ENCODE measurements at regions not wholly inside any gene's neighbourhood (a gene's known extent, or its start where the extent isn't known, plus 50 kb on each side); places are given as distances from the start of the nearest gene placed in this dataset.
A peak's percentile ranks its signal among the peaks of the same experiment; 100 is the strongest.

DNA sequence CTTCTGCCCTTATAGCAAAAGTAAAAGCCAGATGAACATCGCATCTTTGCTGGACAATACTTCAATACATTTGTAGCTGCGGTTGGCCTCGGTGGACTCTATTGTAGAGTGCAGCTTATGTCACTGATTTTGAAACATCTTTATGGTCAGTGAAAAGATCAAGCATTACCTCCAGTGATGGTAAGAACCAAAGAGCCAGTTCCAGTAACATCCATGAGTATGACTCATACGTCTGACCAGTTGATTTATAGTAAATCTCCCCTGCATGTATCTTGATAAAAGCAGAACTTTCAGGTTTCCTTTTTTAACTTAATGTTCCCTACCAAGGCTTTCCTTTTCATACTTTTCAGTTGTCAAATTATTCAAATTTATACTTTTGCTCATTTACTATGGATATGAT lies 119.2 kb upstream of the HNRNPA3 start:
- DNase-seq (ENCODE audit: extremely low spot score, insufficient read length, low read depth) (no peak), FAIRE-seq (no peak)

DNA sequence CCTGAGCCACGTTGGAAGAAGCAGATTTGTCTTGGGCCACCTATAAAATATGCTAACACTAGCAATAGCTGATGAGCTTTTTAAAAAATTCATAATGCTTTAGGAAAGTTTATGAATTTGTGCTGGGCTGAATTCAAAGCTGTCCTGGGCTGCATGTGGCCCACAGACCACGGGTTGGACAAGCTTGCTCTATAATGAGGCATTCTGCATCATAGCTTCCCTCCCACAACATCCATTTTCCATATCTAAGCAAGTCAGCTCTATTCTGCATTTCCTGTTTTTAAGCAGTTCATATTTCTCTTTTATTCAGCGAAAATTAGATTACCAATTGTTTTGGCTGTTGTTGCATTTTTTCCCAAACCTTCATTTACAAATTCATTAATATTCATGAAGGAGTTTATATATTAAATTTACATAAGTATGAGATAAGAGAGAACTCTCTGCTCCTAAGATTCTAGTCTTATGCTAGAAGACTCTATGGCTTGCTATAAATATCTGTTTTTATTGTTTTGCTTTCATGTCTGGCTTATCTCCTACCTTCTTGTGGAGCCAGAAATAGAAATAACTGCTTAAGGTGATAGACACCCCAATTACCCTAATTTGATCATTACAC lies 114.5 kb upstream of the HNRNPA3 start:
- DNase-seq (ENCODE audit: extremely low spot score, insufficient read length, low read depth) (no peak), FAIRE-seq (no peak)

DNA sequence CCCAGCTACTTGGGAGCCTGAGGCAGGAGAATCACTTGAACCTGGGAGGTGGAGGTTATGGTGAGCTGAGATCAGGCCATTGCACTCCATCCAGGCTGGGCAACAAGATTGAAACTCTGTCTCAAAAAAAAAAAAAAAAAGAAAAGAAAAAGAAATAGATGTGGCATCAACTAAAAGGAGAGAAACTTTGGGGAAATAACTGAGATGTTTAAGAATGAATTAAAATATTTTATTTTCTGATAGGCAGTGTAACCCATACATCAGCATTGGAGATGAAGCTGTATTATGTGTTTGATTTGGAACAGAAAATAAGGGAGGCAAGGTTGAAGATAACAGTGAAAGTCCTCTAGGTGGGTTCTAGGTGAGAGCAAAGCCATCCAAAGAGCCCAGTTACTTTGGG lies 110.7 kb upstream of the HNRNPA3 start:
- no peak for DNase-seq (ENCODE audit: extremely low spot score, insufficient read length, low read depth)

DNA sequence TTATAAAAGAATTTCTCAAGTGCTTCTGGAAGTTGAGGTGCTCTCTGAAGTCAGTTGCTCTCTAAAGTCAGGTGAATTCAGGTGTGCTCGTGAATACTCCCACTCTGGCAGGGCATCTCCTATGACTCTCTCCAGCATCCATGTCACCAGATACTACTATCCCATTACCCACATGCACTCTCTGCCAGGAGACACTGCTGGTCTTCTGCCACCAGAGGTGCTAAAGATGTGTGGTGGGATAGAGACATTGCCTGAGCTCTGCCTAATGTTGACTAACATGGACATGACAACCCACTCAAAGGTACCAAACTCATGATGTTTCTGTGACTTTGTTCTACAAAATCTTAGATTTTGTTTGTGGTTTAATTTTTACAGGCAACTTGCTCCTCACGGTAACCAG lies 106.4 kb upstream of the HNRNPA3 start:
- DNase-seq (ENCODE audit: extremely low spot score, insufficient read length, low read depth) (no peak), FAIRE-seq (no peak)

More for the DNA sequence above, 110.7 kb upstream of the HNRNPA3 start:
- FAIRE-seq, result no peak

DNA sequence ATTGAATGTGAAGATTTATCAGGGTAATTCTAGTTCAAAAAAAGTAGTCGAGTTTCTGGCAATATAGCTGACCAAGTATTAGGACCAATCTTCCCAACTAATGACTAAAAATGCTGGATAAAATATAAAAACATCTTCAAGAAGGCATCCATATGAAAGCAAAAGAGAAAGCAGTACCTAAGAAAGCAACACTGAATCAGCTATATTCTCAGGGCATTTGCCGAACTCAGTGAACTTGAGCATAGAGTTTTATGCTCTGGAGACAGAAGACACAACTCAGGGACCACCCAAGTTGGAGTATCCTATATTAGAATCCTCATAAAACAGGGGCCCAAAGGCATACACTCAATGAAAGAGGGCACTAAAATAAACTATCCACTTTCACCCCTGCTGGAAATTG lies 103.7 kb upstream of the HNRNPA3 start:
- FAIRE-seq, result no peak
- DNase-seq (ENCODE audit: extremely low spot score, insufficient read length, low read depth), result no peak

DNA sequence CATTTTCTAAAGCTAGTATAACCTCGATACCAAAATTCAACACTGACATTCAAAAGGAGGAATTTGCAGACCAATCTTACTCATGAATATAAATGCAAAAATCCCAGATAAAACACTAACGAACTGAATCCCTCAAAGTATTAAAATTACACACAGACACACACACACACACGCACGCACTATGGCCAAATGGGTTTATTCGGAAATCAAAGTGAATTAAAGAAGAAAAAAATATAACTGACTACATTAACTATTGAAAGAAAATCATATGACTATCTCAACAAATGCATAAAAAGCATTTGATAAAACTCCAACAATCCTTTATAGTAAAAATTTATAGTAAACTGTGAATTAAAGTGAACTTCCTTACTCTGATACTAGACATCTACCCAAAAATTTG lies 97.9 kb upstream of the HNRNPA3 start:
- no peak for DNase-seq (ENCODE audit: extremely low spot score, insufficient read length, low read depth)
- no peak for FAIRE-seq

DNA sequence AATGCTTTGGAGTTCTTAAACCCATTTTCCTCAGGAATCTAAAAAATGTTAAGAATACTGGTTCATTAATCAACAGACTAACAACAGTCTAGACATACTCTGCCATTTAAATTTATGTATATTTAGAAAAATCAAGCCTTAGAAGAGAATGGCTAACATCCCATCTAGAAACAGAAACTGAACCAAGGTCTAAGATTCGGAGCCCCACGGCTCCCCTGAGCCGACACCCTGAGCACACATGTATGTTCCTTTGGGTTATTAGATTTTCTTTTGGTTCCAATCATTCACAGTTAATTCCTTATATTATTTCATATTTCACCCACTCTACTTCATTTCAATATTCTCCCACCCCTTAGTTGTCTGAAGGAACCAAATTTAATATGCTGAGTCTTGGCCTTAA lies 94.8 kb upstream of the HNRNPA3 start:
- FAIRE-seq, result no peak
- DNase-seq (ENCODE audit: extremely low spot score, insufficient read length, low read depth), result no peak

DNA sequence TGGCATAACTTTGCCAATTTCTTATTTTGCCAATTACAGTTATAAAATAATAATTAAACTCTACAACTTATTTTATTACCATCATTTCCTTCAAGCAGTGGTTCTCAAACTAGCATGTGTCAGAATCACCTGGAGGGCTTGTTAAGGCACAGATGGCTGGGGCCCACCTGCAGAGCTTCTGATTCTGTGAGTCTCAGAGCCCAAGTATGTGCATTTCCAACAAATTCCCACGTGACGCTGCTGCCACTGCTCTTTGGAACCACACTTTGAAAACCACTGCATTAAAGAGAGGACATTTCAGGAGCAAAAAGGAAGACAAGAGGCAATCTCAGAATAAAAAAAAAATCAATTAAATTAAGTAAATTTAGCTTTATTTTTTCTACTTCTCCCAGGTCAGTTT lies 94.0 kb upstream of the HNRNPA3 start:
- FAIRE-seq, result no peak
- no peak for DNase-seq (ENCODE audit: extremely low spot score, insufficient read length, low read depth)

DNA sequence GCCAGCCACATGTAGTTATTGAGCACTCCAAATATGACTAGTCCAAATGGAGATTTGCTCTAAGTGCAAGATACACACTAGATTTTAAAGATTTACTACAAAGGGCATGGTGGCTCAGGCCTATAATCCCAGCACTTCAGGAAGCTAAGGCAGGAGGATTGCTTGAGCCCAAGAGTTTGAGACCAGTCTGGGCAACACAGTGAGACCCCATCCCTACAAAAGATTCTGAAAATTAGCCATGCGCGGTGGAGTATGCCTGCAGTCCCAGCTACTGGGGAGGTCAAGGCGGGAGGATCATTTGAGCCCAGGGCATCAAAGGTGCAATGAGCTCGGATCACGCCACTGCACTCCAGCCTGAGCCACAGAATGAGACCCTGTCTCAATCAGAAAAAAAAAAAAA lies 93.5 kb upstream of the HNRNPA3 start:
- FAIRE-seq (no peak), DNase-seq (ENCODE audit: extremely low spot score, insufficient read length, low read depth) (no peak)

DNA sequence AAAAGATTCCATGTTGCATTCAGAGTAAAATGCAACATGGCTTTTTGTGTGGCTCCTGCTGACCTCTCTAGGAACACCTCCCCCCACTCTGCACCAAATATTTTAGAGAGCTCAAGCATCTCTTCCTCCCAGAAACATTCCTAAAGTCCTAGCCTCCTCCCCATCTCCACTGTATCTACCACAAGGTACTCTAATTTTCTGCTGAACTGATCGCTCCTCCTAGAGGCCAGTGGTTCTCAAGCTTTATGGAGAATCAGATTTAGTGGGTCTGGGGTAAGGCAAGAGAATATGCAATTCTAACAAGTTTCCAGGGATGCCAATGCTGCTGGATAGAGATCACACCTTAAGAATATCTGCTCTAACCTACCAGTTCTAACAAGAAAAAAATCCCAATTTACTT lies 89.5 kb upstream of the HNRNPA3 start:
- FAIRE-seq (no peak), DNase-seq (ENCODE audit: extremely low spot score, insufficient read length, low read depth) (no peak)

DNA sequence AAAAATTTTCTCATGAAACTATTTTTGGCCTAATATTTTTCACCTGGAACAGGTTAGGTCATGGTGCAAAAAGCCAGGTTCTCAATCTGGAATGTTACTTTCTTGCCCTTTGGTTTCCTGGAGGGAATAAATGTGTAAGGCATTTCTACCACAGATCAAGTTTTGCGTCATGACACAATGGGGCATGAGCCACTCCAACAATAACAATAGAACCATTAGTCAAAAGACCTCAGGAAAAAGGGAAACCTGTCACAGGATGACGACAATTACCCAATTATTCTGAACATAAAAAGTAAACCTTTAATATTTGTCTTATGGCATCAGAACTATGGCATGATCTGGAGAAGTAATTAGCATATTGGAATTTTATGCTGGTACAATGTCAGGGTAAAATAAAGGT lies 88.2 kb upstream of the HNRNPA3 start:
- FAIRE-seq (no peak), DNase-seq (ENCODE audit: extremely low spot score, insufficient read length, low read depth) (no peak)

DNA sequence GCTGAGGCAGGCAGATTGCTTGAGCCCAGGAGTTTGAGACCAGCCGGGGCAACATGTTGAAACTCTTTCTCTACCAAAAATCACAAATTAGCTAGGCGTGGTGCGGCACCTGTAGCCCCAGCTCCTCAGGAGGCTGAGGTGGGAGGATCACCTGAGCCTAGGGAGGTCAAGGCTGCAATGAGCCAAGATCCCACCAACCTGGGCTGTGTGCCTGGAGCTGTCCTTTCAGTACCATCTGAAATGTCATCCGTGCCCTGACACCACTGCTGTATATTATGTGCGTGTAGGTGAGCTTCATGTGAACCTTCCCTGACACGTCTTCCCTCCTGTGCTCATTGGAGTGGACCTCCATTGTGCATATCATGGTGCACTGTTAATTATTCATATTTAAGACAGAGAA lies 84.8 kb upstream of the HNRNPA3 start:
- DNase-seq (ENCODE audit: extremely low spot score, insufficient read length, low read depth), result no peak
- FAIRE-seq, result no peak

DNA sequence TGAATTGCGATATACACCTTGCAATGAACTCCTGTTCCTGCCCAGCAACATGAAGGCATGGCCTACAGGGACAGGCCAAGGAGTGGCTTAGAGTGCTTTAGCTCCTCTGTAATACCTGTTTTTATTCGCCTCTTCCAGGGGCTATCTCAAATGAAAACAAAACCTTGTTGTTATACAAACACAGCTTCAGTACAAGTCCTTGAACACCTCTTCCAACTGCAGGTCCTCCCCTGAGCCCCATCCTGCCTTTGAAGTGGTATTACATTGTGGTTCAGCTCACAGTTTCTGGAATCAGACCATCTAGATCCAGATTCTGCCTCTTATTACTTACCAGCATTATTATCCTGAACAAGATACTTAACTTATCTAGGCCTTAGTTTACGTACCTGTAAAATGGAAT lies 83.0 kb upstream of the HNRNPA3 start:
- DNase-seq (ENCODE audit: extremely low spot score, insufficient read length, low read depth) (no peak), FAIRE-seq (no peak)

DNA sequence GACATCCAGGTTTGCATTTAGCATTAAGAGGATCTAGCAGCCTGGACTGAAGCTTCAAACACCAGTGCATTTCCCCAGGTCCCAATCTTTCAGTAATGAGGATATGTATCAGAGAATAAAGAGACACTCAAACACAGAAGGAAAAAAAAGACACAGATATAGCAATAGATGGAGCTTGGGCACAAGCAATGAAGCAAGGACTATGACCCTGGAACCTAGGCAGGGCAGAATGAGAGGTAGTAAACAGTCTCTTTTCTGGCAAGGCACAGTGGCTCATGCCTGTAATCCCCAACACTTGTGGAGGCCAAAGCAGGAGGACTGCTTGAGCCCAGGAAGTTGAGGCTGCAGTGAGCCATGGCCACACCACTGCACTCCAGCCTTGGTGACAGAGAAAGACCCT lies 80.7 kb upstream of the HNRNPA3 start:
- FAIRE-seq, result no peak

DNA sequence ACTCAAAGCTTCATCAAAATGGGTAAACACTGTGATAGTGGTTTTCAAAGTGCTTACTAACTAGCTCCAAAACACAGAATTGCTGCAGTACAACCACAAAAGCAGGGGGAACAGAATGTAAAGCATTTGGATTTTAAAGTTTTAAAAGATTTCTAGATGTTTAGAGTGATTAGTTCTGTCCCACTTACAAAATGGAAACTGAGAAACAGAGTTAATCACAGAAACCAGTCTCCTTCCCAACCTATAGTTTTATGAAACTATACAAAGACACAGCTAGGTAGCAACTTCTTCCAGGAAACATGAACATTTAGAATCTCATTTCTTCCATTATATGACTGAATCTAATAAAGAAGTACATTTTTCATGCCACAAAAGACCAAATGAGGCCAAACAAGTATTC lies 73.8 kb upstream of the HNRNPA3 start:
- no peak for DNase-seq (ENCODE audit: extremely low spot score, insufficient read length, low read depth)
- no peak for FAIRE-seq

More for the DNA sequence above, 80.7 kb upstream of the HNRNPA3 start:
- DNase-seq (ENCODE audit: extremely low spot score, insufficient read length, low read depth), result no peak

DNA sequence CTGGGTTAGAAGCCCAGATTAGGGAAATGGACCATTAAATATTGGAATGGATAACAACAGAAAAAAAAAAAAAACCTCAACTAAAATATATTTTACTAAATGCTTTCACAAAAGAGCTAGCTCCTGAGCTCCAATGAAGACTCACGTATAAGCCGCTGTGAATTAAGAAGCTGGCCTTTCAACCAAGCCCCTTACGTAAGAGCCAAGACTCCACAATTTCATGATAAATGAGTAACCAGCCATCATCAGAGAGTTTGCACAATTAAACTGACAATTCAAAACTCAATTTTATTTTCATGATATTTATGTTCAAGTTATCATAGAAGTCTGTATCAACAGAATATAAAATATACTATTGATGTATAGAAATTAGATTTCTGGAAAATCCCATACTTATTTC lies 70.7 kb upstream of the HNRNPA3 start:
- FAIRE-seq, result no peak

DNA sequence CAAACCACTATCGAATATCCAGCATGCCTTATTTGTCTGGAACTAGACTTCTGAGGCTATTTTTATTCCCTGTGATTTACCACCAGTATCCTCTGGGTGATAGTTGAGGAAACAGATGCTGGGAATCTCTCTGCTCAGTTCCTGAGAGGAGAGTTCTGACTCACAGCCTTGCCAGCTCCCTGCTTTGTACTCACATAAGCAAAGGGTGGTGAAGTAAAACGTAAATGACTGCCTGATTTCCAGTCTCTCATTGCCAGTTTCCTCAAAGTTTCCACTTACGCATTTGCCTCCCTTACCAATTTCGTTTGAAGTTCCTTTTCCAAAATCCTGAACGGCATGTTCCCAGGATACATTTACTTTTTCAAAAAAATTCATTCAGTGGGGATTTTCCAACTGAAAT lies 69.2 kb upstream of the HNRNPA3 start:
- DNase-seq (ENCODE audit: extremely low spot score, insufficient read length, low read depth) (no peak), FAIRE-seq (no peak)

More for the DNA sequence above, 70.7 kb upstream of the HNRNPA3 start:
- DNase-seq (ENCODE audit: extremely low spot score, insufficient read length, low read depth), result no peak

DNA sequence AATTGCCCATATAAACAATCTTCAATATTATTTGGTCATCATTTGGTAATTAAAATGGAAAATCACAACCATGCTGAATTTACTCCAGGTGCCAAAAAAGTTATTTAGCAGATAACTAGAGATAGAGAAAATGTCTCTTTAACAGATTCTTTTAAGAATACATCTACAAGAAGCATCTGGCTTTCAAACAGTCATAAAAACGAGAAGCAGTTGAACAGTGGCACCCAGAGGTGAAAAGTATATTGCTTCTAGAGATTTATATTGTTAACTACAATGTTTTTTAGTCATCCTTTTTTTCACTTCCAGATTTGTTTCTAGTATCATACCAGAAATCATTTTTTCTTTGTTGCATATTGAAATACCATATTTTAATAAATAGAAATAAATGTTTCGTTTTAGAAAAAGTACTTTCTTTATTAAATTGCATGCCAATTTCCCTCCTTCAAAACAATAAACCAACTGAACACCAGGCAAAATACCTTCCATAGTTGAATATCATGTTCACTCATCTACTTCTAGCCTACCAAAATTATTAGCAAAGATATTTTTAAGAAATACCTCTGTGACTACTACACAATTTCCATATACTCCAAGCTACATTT lies 65.4 kb upstream of the HNRNPA3 start:
- no peak for DNase-seq (ENCODE audit: extremely low spot score, insufficient read length, low read depth)

DNA sequence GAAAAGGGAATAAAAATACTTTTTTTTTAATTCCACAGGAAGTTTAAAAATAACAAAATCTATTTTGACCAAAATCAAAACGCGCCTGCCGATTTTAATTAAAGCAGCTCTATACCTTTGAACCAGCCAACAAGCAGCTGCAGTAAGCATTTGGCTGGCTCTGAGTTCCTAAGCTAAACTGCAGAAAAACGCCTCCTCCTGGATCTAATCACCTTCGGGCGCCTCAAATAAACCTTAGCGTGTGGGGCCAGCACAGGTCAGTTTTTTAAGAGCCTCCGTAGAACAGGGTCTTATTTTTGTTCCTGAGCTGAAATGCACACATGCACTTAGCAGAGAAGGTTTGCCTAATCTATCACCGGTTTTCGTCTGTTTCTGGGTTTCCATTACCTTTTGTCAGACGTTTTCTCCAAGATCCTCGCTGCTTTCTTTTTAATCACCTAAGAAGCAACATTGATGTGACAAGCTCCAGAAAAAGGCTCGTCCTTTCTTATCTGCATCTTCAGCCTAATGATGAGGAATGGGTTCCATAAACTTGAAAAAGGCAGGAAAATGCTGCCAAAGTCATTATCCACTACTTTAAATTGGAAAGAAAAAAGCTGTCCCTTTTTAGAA lies 64.7 kb upstream of the HNRNPA3 start:
- peak; percentile 18 for FAIRE-seq
- DNase-seq (ENCODE audit: extremely low spot score, insufficient read length, low read depth), result no peak

More for the DNA sequence above, 65.4 kb upstream of the HNRNPA3 start:
- peak; percentile 75 for FAIRE-seq

DNA sequence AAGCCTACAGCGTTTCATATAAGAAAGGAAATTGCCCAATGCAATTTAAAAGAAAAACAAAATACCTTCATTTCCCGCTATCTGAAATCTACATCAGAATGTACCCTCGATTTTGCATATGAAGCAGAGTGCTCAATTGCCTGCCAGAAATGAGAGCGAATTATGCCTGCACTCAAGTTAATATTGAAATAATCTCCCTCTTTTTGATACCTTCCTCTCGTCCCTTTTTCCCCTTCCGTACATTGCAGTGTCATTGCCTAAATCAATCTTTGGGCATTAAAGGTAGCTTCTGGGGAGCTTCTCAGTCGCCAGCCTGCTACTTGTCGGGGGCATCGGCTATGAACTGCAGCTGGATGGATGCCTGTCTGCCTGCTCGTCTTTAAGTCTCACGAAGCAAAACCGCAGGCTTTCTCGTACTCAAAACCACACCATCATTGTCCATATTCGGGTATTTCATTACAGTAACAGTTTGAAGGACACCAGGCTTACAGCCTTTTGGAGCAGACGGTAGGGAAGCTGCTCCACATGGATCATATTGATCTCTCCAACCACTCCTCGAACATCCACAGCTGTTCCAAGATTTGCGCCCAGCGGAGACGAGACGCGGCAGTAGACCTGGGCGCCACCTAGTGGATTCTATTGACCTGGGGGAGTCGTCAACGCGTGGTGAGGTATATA lies 64.0 kb upstream of the HNRNPA3 start:
- DNase-seq (ENCODE audit: extremely low spot score, insufficient read length, low read depth) (no peak), FAIRE-seq (peak; percentile 90)

DNA sequence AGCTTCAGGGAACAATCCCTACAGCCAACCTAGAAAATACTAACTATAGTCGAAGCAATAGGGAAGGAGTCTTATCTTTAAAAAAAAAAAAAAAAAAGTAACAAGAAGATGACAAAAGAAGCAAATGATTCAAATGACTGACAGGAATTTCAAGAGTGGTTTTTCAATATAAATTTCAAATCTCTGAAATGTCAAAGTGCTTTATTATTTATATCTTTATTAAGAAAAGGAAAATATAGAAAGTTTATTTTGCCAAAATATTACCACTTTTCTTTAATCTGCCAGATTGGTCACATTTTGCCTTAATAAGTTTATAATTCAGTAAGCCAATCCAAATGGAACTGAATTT lies 63.5 kb upstream of the HNRNPA3 start:
- FAIRE-seq, result no peak
- DNase-seq (ENCODE audit: extremely low spot score, insufficient read length, low read depth), result no peak

Data from GM18507 (cell line).